ENCODE measurements at regions not wholly inside any gene's neighbourhood (a gene's known extent, or its start where the extent isn't known, plus 50 kb on each side); places are given as distances from the start of the nearest gene placed in this dataset.
A peak's percentile ranks its signal among the peaks of the same experiment; 100 is the strongest.

- Mint-ChIP-seq H3K9me3 (ENCODE audit: unreplicated experiment) (no peaks in the 10 kb centered on the region), H3K4me3 (ENCODE audit: unreplicated experiment) (no peak overlapping the region), H3K36me3 (ENCODE audit: low read depth, unreplicated experiment) (no peaks in the 10 kb centered on the region), H3K27me3 (ENCODE audit: unreplicated experiment) (no peaks in the 10 kb centered on the region), H3K27ac (ENCODE audit: unreplicated experiment) (no peak overlapping the region), H3K4me1 (ENCODE audit: unreplicated experiment) (peaks cover 14% of the 10 kb centered on the region)
- TF ChIP-seq CTCF (IDR thresholded peaks at IDR 0.05; ENCODE audit: unreplicated experiment): no peak
- no peak for DNase-seq (ENCODE audit: low spot score)
Observed at GRCh38 chr2:163187119-163187518, 348.6 kb upstream of the KCNH7 start.

- DNase-seq (ENCODE audit: low spot score): no peak
- Mint-ChIP-seq H3K36me3 (ENCODE audit: low read depth, unreplicated experiment) (no peaks in the 10 kb centered on the region), H3K9me3 (ENCODE audit: unreplicated experiment) (no peaks in the 10 kb centered on the region), H3K4me3 (ENCODE audit: unreplicated experiment) (no peak overlapping the region), H3K27me3 (ENCODE audit: unreplicated experiment) (no peaks in the 10 kb centered on the region), H3K4me1 (ENCODE audit: unreplicated experiment) (peaks cover 14% of the 10 kb centered on the region), H3K27ac (ENCODE audit: unreplicated experiment) (no peak overlapping the region)
- no peak for TF ChIP-seq CTCF (IDR thresholded peaks at IDR 0.05; ENCODE audit: unreplicated experiment)
Observed at GRCh38 chr2:163185160-163185559, 346.6 kb upstream of the KCNH7 start.

GRCh38 chr2:163182764-163183354 is 344.3 kb upstream of the KCNH7 start:
- H3K27me3 Mint-ChIP-seq (ENCODE audit: unreplicated experiment): no peaks in the 10 kb centered on the region
- H3K4me3 Mint-ChIP-seq (ENCODE audit: unreplicated experiment): no peak overlapping the region
- H3K9me3 Mint-ChIP-seq (ENCODE audit: unreplicated experiment): no peaks in the 10 kb centered on the region
- peaks cover 10% of the 10 kb centered on the region for H3K4me1 Mint-ChIP-seq (ENCODE audit: unreplicated experiment)
- no peak overlapping the region for H3K27ac Mint-ChIP-seq (ENCODE audit: unreplicated experiment)
- H3K36me3 Mint-ChIP-seq (ENCODE audit: low read depth, unreplicated experiment): no peaks in the 10 kb centered on the region
- TF ChIP-seq CTCF (IDR thresholded peaks at IDR 0.05; ENCODE audit: unreplicated experiment): peak; percentile 72
- no peak for DNase-seq (ENCODE audit: low spot score)

GRCh38 chr2:163177592-163177991 is 339.0 kb upstream of the KCNH7 start:
- Mint-ChIP-seq H3K9me3 (ENCODE audit: unreplicated experiment) (no peaks in the 10 kb centered on the region), H3K27ac (ENCODE audit: unreplicated experiment) (no peak overlapping the region), H3K4me1 (ENCODE audit: unreplicated experiment) (peaks cover 3% of the 10 kb centered on the region), H3K27me3 (ENCODE audit: unreplicated experiment) (no peaks in the 10 kb centered on the region), H3K4me3 (ENCODE audit: unreplicated experiment) (no peak overlapping the region), H3K36me3 (ENCODE audit: low read depth, unreplicated experiment) (no peaks in the 10 kb centered on the region)
- TF ChIP-seq CTCF (IDR thresholded peaks at IDR 0.05; ENCODE audit: unreplicated experiment): no peak
- no peak for DNase-seq (ENCODE audit: low spot score)

- no peaks in the 10 kb centered on the region for H3K36me3 Mint-ChIP-seq (ENCODE audit: low read depth, unreplicated experiment)
- H3K9me3 Mint-ChIP-seq (ENCODE audit: unreplicated experiment): no peaks in the 10 kb centered on the region
- TF ChIP-seq CTCF (IDR thresholded peaks at IDR 0.05; ENCODE audit: unreplicated experiment): no peak
- DNase-seq (ENCODE audit: low spot score): no peak
- H3K27me3 Mint-ChIP-seq (ENCODE audit: unreplicated experiment): no peaks in the 10 kb centered on the region
- no peak overlapping the region for H3K27ac Mint-ChIP-seq (ENCODE audit: unreplicated experiment)
- no peak overlapping the region for H3K4me3 Mint-ChIP-seq (ENCODE audit: unreplicated experiment)
- peaks cover 3% of the 10 kb centered on the region for H3K4me1 Mint-ChIP-seq (ENCODE audit: unreplicated experiment)
Observed at GRCh38 chr2:163175294-163175693, 336.7 kb upstream of the KCNH7 start.
